HepG2 (cell line): ENCODE measurements at regions not wholly inside any gene's neighbourhood (a gene's known extent, or its start where the extent isn't known, plus 50 kb on each side); places are given as distances from the start of the nearest gene placed in this dataset.

Source experiments
- ATAC-seq: fragments of 200-7000 bp; cut with Tn5 transposase; 3 replicates; pipeline ENCODE4 v1.9.1; 2020; ENCODE audit warnings: mild to moderate bottlenecking, moderate library complexity
- BruUV-seq: library from RNA; stranded (reverse); fragments of 400-500 nt; replicated peaks from 2 replicates; lab custom pipeline; 2021; lab: Mats Ljungman, UMichigan
- CTCF ChIA-PET: fragments of 300-600 bp; formaldehyde crosslinking; extraction: SDS; loops from one replicate; lab custom pipeline; 2021; ENCODE audit warnings: low total read pairs, inconsistent platforms, low intra/inter-chr PET ratio; lab: Yijun Ruan, JAX
- POLR2A ChIA-PET: fragments of 350-600 bp; sonication (Branson Sonifier 250); formaldehyde crosslinking; loops from one replicate; lab custom pipeline; 2020; ENCODE audit warnings: antibody characterized with exemption, inconsistent platforms; lab: Yijun Ruan, JAX
- DNase-seq: peaks from one replicate; pipeline ENCODE4 v3.0.0-alpha.2; 2015; ENCODE audit warnings: low spot score
- FAIRE-seq: peaks from 3 replicates; lab custom pipeline; 2011; peaks lifted over from hg19 to GRCh38; lab: Jason Lieb, UNC
- H2AFZ ChIP-seq: one replicate; pipeline ENCODE4 v1.6.1; 2011; ENCODE audit warnings: low read length, inconsistent platforms
- H3K27ac ChIP-seq: fragments of 300-600 bp; 3 replicates; pipeline ENCODE4 v1.8.0; 2011; ENCODE audit warnings: mixed run types, mild to moderate bottlenecking, mixed read lengths, low read length, inconsistent platforms; ENCODE audit not compliant: insufficient read depth; ENCODE audit errors: extremely low read length
- H3K27me3 ChIP-seq, 2 experiments: fragments of 200-600 bp in 1 of 2; 2 replicates in 1 of 2; 3 replicates in 1 of 2; pipeline versions ENCODE4 v1.6.0 to v1.8.0; 2011; ENCODE audit warnings: low read length in 2 of 2, mild to moderate bottlenecking in 2 of 2, moderate library complexity in 2 of 2, inconsistent platforms in 1 of 2; ENCODE audit not compliant: insufficient read depth in 2 of 2, control insufficient read depth in 1 of 2
- H3K36me3 ChIP-seq, 2 experiments: fragments of 200-600 bp in 1 of 2; replicated peaks in 1 of 2; 2 replicates in 1 of 2; 3 replicates in 1 of 2; pipeline versions ENCODE4 v1.5.1 to v1.8.0; 2011; ENCODE audit warnings: low read length in 2 of 2, inconsistent platforms in 1 of 2; ENCODE audit not compliant: insufficient read depth in 2 of 2, control insufficient read depth in 1 of 2
- H3K4me1 ChIP-seq: 2 replicates; pipeline ENCODE4 v1.5.1; 2012; ENCODE audit warnings: low read length, inconsistent platforms; ENCODE audit not compliant: insufficient read depth
- H3K4me2 ChIP-seq: 2 replicates; pipeline ENCODE4 v1.6.0; 2011; ENCODE audit warnings: low read depth, low read length, inconsistent platforms
- H3K4me3 ChIP-seq, 3 experiments: fragments of 200-600 bp in 1 of 3; sonication (generic), shearing (Covaris generic) in 1 of 3; replicated peaks in 1 of 3; 2 replicates each; pipeline ENCODE4 v1.5.1; 2011 to 2016; ENCODE audit warnings: low read length in 3 of 3, inconsistent platforms in 2 of 3, low read depth in 2 of 3, mild to moderate bottlenecking in 2 of 3, control low read depth in 1 of 3, mixed read lengths in 1 of 3; ENCODE audit not compliant: insufficient read depth in 1 of 3
- H3K79me2 ChIP-seq: one replicate; pipeline ENCODE4 v1.6.1; 2011; ENCODE audit warnings: low read length, inconsistent platforms; ENCODE audit not compliant: insufficient read depth
- H3K9ac ChIP-seq: 2 replicates; pipeline ENCODE4 v1.6.0; 2011; ENCODE audit warnings: mild to moderate bottlenecking, low read depth, low read length, inconsistent platforms; ENCODE audit not compliant: insufficient read depth
- H3K9me3 ChIP-seq: 2 replicates; pipeline ENCODE4 v1.5.1; 2012; ENCODE audit warnings: mild to moderate bottlenecking, low read length
- H4K20me1 ChIP-seq: 2 replicates; pipeline ENCODE4 v1.6.0; 2011; ENCODE audit warnings: inconsistent platforms, mild to moderate bottlenecking, low read length, moderate library complexity; ENCODE audit not compliant: insufficient read depth
- CEBPG ChIP-seq: IDR thresholded peaks from 2 replicates; pipeline ENCODE4 v1.6.1; 2016
- DR1 ChIP-seq: sonication (generic); formaldehyde crosslinking; IDR thresholded peaks from 2 replicates; pipeline ENCODE4 v1.8.0; 2021; ENCODE audit warnings: mild to moderate bottlenecking, missing genetic modification reagents, inconsistent platforms
- EED ChIP-seq: sonication (generic); formaldehyde crosslinking; IDR thresholded peaks from 2 replicates; pipeline ENCODE4 v1.5.0; 2020; ENCODE audit warnings: mild to moderate bottlenecking, missing genetic modification reagents
- ELF4 ChIP-seq: sonication (generic); formaldehyde crosslinking; IDR thresholded peaks from 2 replicates; pipeline ENCODE4 v1.5.0; 2020; ENCODE audit warnings: missing genetic modification reagents, mild to moderate bottlenecking, moderate library complexity, borderline replicate concordance
- KLF13 ChIP-seq: sonication (generic); formaldehyde crosslinking; IDR thresholded peaks from 2 replicates; pipeline ENCODE4 v1.4.0; 2020; ENCODE audit warnings: mild to moderate bottlenecking, missing genetic modification reagents
- NFRKB ChIP-seq: fragments of 450-650 bp; IDR thresholded peaks from 2 replicates; pipeline ENCODE4 v1.6.1; 2017
- PCBP2 ChIP-seq: fragments of 200-400 bp; formaldehyde crosslinking; optimal IDR thresholded peaks from 2 replicates; pipeline ENCODE3; 2018; ENCODE audit warnings: low read length, low read depth; ENCODE audit not compliant: poor library complexity, severe bottlenecking
- SOX13 ChIP-seq, 3 experiments: fragments of 450-650 bp in 1 of 3; sonication (generic) in 1 of 3; formaldehyde crosslinking in 1 of 3; IDR thresholded peaks in 2 of 3; conservative IDR thresholded peaks in 1 of 3; 2 replicates each; pipeline versions ENCODE4 v1.5.0 to v1.6.1; 2016 to 2020; ENCODE audit warnings: antibody characterized with exemption in 1 of 3, mild to moderate bottlenecking in 1 of 3, missing compliant biosample characterization in 1 of 3, missing genetic modification reagents in 1 of 3, moderate library complexity in 1 of 3
- ZBTB20 ChIP-seq: sonication (generic); formaldehyde crosslinking; IDR thresholded peaks from 2 replicates; pipeline ENCODE4 v1.8.1; 2023; ENCODE audit warnings: missing genetic modification reagents, low read depth, mild to moderate bottlenecking, borderline replicate concordance
- ZKSCAN8 ChIP-seq: IDR thresholded peaks from 2 replicates; pipeline ENCODE4 v1.6.1; 2016; ENCODE audit warnings: borderline replicate concordance, missing genetic modification reagents, missing compliant biosample characterization
- ZNF768 ChIP-seq: sonication (generic); formaldehyde crosslinking; IDR thresholded peaks from 2 replicates; pipeline ENCODE4 v1.4.0; 2020; ENCODE audit warnings: missing genetic modification reagents
- ZNF772 ChIP-seq: sonication (generic); formaldehyde crosslinking; IDR thresholded peaks from 2 replicates; pipeline ENCODE4 v1.5.0; 2020; ENCODE audit warnings: mild to moderate bottlenecking, missing genetic modification reagents
- WGBS: methylation state at CpG from one replicate; pipeline ENCODE4 v1.1.6; 2017; ENCODE audit warnings: low lambda C conversion rate; 5-methylcytosine and 5-hydroxymethylcytosine counted together
- in situ Hi-C: cut with HindIII; loops from 2 replicates; pipeline ENCODE4 v1.10.0; 2017; ENCODE audit warnings: low pct_unique_long_range_greater_than_20kb; ENCODE audit not compliant: extremely low pct_ligation_motif_present
- intact Hi-C: fragments of 100-400 bp; cut with micrococcal nuclease; formaldehyde crosslinking; loops from one replicate; pipeline ENCODE4 v1.10.0; 2022; ENCODE audit not compliant: unreplicated experiment
- TF ChIP-seq, protein P1 (sequence below): sonication (generic); formaldehyde crosslinking; IDR thresholded peaks from 2 replicates; pipeline ENCODE4 v1.5.0; 2020; ENCODE audit warnings: mild to moderate bottlenecking, missing genetic modification reagents, borderline replicate concordance
- TF ChIP-seq, protein P2 (sequence below): IDR thresholded peaks from 2 replicates; pipeline ENCODE4 v1.6.1; 2012; ENCODE audit warnings: inconsistent platforms

DNA sequence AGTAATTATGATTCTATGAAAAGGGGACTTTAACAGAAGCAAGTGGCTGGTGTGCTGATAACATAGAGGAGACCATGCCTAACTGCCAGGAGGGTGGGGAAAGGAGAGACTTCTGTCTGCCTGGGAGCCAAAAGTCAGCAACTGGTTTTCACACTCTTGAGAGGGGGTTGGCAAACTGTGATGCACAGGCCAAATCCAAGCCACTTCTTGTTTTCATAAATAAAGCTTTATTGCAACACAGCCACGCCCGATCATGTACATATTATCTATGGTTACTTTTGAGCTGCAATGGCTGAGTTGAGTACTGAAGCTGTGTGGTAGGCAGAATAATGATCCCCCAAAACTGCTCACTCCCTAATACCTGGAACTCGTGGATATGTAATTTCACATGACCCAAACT is 208.4 kb downstream of the LNPK start:
- no TSS peak for BruUV-seq
- Histone ChIP-seq H3K36me3 (no peaks in the 10 kb centered on the region), H3K79me2 (no peaks in the 10 kb centered on the region), H3K9ac (no peak overlapping the region), H3K4me2 (no peak overlapping the region), H3K27ac (no peak overlapping the region), H3K27me3 (no peaks in the 10 kb centered on the region), H3K4me3 (no peak overlapping the region), H2AFZ (no peak overlapping the region), H3K9me3 (peaks cover 18% of the 10 kb centered on the region), H3K4me1 (peaks cover 11% of the 10 kb centered on the region), H4K20me1 (no peaks in the 10 kb centered on the region)
- ChIA-PET CTCF (no interaction called here), POLR2A (no interaction called here)
- in situ Hi-C loops = no loop called here
- no peak for DNase-seq
- 53% methylated on average over 3 of the region's 3 CpGs for WGBS
- ATAC-seq = no peak
- intact Hi-C loops = no loop called here
- TF ChIP-seq DR1 (CRISPR knock-in tag) (no peak), PCBP2 (no peak), NFRKB (no peak), ZKSCAN8 (CRISPR knock-in tag) (no peak), ZBTB20 (CRISPR knock-in tag) (no peak), KLF13 (CRISPR knock-in tag) (no peak), EED (no peak), ZNF772 (no peak), ELF4 (CRISPR knock-in tag) (no peak), ZNF768 (CRISPR knock-in tag) (no peak), CEBPG (CRISPR knock-in tag) (no peak), SOX13 (IDR thresholded peaks at IDR 0.05) (no peak), SOX13 (CRISPR knock-in tag; conservative IDR thresholded peaks at IDR 0.05 in 1 of 2, IDR thresholded peaks at IDR 0.05 in 1 of 2) (no peak)
- TF ChIP-seq, protein P1, sequence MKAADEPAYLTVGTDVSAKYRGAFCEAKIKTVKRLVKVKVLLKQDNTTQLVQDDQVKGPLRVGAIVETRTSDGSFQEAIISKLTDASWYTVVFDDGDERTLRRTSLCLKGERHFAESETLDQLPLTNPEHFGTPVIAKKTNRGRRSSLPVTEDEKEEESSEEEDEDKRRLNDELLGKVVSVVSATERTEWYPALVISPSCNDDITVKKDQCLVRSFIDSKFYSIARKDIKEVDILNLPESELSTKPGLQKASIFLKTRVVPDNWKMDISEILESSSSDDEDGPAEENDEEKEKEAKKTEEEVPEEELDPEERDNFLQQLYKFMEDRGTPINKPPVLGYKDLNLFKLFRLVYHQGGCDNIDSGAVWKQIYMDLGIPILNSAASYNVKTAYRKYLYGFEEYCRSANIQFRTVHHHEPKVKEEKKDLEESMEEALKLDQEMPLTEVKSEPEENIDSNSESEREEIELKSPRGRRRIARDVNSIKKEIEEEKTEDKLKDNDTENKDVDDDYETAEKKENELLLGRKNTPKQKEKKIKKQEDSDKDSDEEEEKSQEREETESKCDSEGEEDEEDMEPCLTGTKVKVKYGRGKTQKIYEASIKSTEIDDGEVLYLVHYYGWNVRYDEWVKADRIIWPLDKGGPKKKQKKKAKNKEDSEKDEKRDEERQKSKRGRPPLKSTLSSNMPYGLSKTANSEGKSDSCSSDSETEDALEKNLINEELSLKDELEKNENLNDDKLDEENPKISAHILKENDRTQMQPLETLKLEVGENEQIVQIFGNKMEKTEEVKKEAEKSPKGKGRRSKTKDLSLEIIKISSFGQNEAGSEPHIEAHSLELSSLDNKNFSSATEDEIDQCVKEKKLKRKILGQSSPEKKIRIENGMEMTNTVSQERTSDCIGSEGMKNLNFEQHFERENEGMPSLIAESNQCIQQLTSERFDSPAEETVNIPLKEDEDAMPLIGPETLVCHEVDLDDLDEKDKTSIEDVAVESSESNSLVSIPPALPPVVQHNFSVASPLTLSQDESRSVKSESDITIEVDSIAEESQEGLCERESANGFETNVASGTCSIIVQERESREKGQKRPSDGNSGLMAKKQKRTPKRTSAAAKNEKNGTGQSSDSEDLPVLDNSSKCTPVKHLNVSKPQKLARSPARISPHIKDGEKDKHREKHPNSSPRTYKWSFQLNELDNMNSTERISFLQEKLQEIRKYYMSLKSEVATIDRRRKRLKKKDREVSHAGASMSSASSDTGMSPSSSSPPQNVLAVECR (CRISPR knock-in tag) = no peak
- TF ChIP-seq, protein P2, sequence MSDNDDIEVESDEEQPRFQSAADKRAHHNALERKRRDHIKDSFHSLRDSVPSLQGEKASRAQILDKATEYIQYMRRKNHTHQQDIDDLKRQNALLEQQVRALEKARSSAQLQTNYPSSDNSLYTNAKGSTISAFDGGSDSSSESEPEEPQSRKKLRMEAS = no peak
- no peak for FAIRE-seq
